A673 (cell line): ENCODE measurements at regions not wholly inside any gene's neighbourhood (a gene's known extent, or its start where the extent isn't known, plus 50 kb on each side); places are given as distances from the start of the nearest gene placed in this dataset.
"Not testable (repeated sequence)": the region's sequence is repeated elsewhere in the genome, so short reads cannot be mapped to it uniquely, and the experiment has no call there.

Experiments
- BruUV-seq: library from RNA; stranded (reverse); fragments of 400-500 nt; replicated peaks from 2 replicates; lab custom pipeline; 2021; lab: Mats Ljungman, UMichigan
- CTCF ChIA-PET: fragments of 300-600 bp; sonication (Branson Sonifier 250); formaldehyde crosslinking; loops from one replicate; lab custom pipeline; 2022; ENCODE audit warnings: antibody characterized with exemption; lab: Charles Lee
- POLR2A ChIA-PET: fragments of 300-600 bp; sonication (Branson Sonifier 250); formaldehyde crosslinking; loops from one replicate; lab custom pipeline; 2022; ENCODE audit warnings: antibody characterized with exemption; ENCODE audit not compliant: low non-redundant PET; lab: Charles Lee
- DNase-seq: peaks from one replicate; pipeline ENCODE4 v3.0.0-alpha.2; 2015; ENCODE audit warnings: low spot score
- H3K27ac ChIP-seq: fragments of 200-600 bp; sonication (generic); 2 replicates; pipeline ENCODE4 v1.5.1; 2016; ENCODE audit warnings: mixed run types, low read depth, mild to moderate bottlenecking, mixed read lengths, antibody characterized with exemption, low read length; ENCODE audit not compliant: poor library complexity, severe bottlenecking
- H3K27me3 ChIP-seq: fragments of 200-600 bp; sonication (generic); replicated peaks from 2 replicates; pipeline ENCODE4 v1.6.1; 2017; ENCODE audit warnings: mixed run types, low read depth, mild to moderate bottlenecking, mixed read lengths, antibody characterized with exemption, low read length; ENCODE audit not compliant: insufficient read depth, poor library complexity
- H3K36me3 ChIP-seq: fragments of 200-600 bp; sonication (generic); 2 replicates; pipeline ENCODE4 v1.6.1; 2016; ENCODE audit warnings: mixed run types, mild to moderate bottlenecking, mixed read lengths, antibody characterized with exemption, low read length; ENCODE audit not compliant: insufficient read depth, poor library complexity, severe bottlenecking
- H3K4me1 ChIP-seq: fragments of 200-600 bp; sonication (generic); 2 replicates; pipeline ENCODE4 v1.6.1; 2017; ENCODE audit warnings: mixed run types, mild to moderate bottlenecking, mixed read lengths, antibody characterized with exemption, low read length; ENCODE audit not compliant: insufficient read depth, poor library complexity, severe bottlenecking
- H3K4me3 ChIP-seq: fragments of 200-600 bp; sonication (generic); 2 replicates; pipeline ENCODE4 v1.5.1; 2016; ENCODE audit warnings: low read depth, mixed run types, mild to moderate bottlenecking, mixed read lengths, low read length; ENCODE audit not compliant: poor library complexity, severe bottlenecking
- H3K9me3 ChIP-seq: fragments of 200-600 bp; sonication (generic); 2 replicates; pipeline ENCODE4 v1.6.1; 2016; ENCODE audit warnings: mixed run types, low read depth, mild to moderate bottlenecking, mixed read lengths, antibody characterized with exemption, low read length; ENCODE audit not compliant: poor library complexity, severe bottlenecking
- EZH2 ChIP-seq: fragments of 200-600 bp; sonication (generic); IDR thresholded peaks from 2 replicates; pipeline ENCODE4 v1.6.1; 2017; ENCODE audit warnings: borderline replicate concordance, low read depth, mild to moderate bottlenecking, mixed read lengths, antibody characterized with exemption, low read length; ENCODE audit not compliant: poor library complexity, severe bottlenecking
- intact Hi-C: fragments of 100-400 bp; cut with micrococcal nuclease; formaldehyde crosslinking; loops from one replicate; pipeline ENCODE4 v1.10.0; 2022; ENCODE audit not compliant: unreplicated experiment
- TF ChIP-seq, protein P1 (sequence below): fragments of 300-800, 200-600 bp; sonication (generic); conservative IDR thresholded peaks from 2 replicates; pipeline ENCODE4 v1.5.1; 2017; ENCODE audit warnings: low read depth, mild to moderate bottlenecking, antibody characterized with exemption, low read length, moderate library complexity, mixed read lengths

DNA sequence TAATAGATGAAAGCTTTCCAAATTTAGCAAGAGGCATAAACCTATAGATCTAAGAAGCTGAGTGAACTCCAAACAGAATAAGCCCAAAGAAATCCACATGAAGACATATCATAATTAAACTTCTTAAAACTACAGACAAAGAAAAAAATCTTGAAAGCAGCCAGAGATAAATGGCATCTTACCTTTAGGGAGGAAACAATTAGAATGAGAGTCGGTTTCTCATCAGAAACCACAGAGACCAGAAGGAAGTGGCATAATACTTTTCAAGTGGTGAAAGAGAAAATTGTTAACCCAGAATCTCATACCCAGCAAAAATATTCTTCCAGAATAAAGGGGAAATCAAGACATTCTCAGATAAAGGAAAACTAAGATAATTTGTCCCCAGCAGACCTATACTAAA is 98.9 kb upstream of the NANOS1 start:
- Histone ChIP-seq H3K27ac (no peak overlapping the region), H3K27me3 (peaks cover 26% of the 10 kb centered on the region), H3K4me3 (no peak overlapping the region), H3K9me3 (peaks cover 19% of the 10 kb centered on the region), H3K36me3 (no peaks in the 10 kb centered on the region), H3K4me1 (no peaks in the 10 kb centered on the region)
- ChIA-PET CTCF (no interaction called here), POLR2A (no interaction called here)
- intact Hi-C loops = no loop called here
- no TSS peak for BruUV-seq
- TF ChIP-seq EZH2 = no peak
- TF ChIP-seq, protein P1, sequence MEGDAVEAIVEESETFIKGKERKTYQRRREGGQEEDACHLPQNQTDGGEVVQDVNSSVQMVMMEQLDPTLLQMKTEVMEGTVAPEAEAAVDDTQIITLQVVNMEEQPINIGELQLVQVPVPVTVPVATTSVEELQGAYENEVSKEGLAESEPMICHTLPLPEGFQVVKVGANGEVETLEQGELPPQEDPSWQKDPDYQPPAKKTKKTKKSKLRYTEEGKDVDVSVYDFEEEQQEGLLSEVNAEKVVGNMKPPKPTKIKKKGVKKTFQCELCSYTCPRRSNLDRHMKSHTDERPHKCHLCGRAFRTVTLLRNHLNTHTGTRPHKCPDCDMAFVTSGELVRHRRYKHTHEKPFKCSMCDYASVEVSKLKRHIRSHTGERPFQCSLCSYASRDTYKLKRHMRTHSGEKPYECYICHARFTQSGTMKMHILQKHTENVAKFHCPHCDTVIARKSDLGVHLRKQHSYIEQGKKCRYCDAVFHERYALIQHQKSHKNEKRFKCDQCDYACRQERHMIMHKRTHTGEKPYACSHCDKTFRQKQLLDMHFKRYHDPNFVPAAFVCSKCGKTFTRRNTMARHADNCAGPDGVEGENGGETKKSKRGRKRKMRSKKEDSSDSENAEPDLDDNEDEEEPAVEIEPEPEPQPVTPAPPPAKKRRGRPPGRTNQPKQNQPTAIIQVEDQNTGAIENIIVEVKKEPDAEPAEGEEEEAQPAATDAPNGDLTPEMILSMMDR = no peak
- DNase-seq = no peak

DNA sequence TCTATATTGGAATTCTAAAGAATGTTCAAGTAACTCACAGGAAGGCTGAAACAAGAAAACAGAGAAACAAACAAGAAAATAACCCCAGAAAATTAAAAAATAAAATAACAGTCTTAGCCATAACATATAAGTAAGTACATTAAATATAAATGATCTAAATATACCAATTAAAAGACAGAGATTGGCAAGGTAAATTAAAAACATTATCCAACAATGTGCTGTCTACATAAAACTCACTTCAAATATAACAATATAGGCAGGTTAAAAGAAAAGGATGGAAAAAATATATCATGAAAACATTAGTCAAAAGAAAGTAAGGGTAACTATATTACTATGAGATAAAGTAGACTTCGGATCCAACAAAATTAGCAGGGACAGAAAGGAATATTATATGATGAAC is 98.1 kb upstream of the NANOS1 start:
- CTCF ChIA-PET = no interaction called here
- Histone ChIP-seq H3K4me1 (no peaks in the 10 kb centered on the region), H3K4me3 (no peak overlapping the region), H3K9me3 (peaks cover 19% of the 10 kb centered on the region), H3K27ac (no peak overlapping the region), H3K27me3 (peaks cover 34% of the 10 kb centered on the region), H3K36me3 (no peaks in the 10 kb centered on the region)
- no peak for TF ChIP-seq EZH2
- TF ChIP-seq, protein P1 = no peak
- no TSS peak for BruUV-seq
- POLR2A ChIA-PET = no interaction called here
- DNase-seq = no peak
- intact Hi-C loops = no loop called here

DNA sequence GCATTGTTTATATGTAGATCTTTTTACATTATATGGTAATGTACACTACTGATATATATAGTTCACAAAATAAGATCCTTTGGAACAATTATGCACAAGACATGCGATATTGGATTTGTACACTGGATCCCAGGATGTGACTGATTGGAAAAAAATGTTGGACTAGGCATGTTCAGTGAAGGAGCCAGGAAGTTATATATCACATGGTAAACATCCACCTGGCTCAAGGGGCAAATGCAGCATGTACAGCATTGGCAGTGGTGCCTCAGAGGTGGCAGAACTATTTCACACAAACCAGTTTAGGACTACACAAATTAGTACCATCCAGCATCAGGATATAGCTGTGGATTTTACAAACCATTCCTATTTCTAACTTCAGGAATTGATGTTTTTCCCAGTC is 97.4 kb upstream of the NANOS1 start:
- H3K4me1 ChIP-seq, H3K4me3 ChIP-seq, DNase-seq, H3K27ac ChIP-seq, H3K36me3 ChIP-seq, POLR2A ChIA-PET, CTCF ChIA-PET, BruUV-seq, intact Hi-C loops: not testable (repeated sequence)
- H3K27me3 ChIP-seq = peaks cover 36% of the 10 kb centered on the region
- H3K9me3 ChIP-seq = peaks cover 19% of the 10 kb centered on the region

DNA sequence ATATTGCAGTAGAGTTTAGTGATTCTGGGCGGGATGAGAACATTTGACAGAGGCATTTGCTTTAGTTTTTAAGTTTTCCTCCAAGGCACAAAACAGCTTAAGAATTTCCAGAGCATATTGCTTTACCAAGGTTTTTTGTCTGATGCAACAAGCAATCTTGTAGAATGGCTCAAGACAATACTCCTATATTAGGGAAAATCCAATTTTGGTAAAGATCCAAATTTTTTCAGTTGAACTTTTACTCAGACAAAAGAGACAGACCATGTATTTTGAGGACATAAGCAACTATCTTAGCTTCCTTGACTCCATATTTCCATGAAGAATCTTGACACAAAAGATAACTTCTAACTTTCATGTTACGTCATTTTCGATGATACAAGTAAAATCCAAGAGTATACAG is 92.3 kb upstream of the NANOS1 start:
- Histone ChIP-seq H3K4me3 (no peak overlapping the region), H3K27me3 (peaks cover 37% of the 10 kb centered on the region), H3K9me3 (no peaks in the 10 kb centered on the region), H3K36me3 (no peaks in the 10 kb centered on the region), H3K4me1 (no peaks in the 10 kb centered on the region), H3K27ac (no peak overlapping the region)
- CTCF ChIA-PET = no interaction called here
- POLR2A ChIA-PET = no interaction called here
- intact Hi-C loops = no loop called here
- DNase-seq = no peak
- no peak for TF ChIP-seq EZH2
- TF ChIP-seq, protein P1 = no peak
- no TSS peak for BruUV-seq
